ENCODE measurements at regions not wholly inside any gene's neighbourhood (a gene's known extent, or its start where the extent isn't known, plus 50 kb on each side); places are given as distances from the start of the nearest gene placed in this dataset.

- TF ChIP-seq ZBTB4 (CRISPR knock-in tag; IDR thresholded peaks at IDR 0.05) = no peak
- TF ChIP-seq IKZF1 (conservative IDR thresholded peaks at IDR 0.05) = no peak
- no peak for TF ChIP-seq PKNOX1 (IDR thresholded peaks at IDR 0.05)
- no peak for TF ChIP-seq SMC3 (IDR thresholded peaks at IDR 0.05; ENCODE audit: borderline replicate concordance, low read length)
- no peak for TF ChIP-seq PAX5 (IDR thresholded peaks at IDR 0.05; ENCODE audit: borderline replicate concordance, low read depth, low read length)
- TF ChIP-seq ZNF24 (IDR thresholded peaks at IDR 0.05) = no peak
- no peak for TF ChIP-seq POLR2AphosphoS5 (IDR thresholded peaks at IDR 0.05; ENCODE audit: low read length)
- no peak for TF ChIP-seq BHLHE40 (IDR thresholded peaks at IDR 0.05; ENCODE audit: borderline replicate concordance in 1 of 2, low read depth in 2 of 2, low read length in 1 of 2)
- TF ChIP-seq ATF3 (IDR thresholded peaks at IDR 0.05; ENCODE audit: borderline replicate concordance, extremely low read depth, low read depth, low read length) = no peak
- TF ChIP-seq MEF2A (IDR thresholded peaks at IDR 0.05; ENCODE audit: insufficient read depth, low read depth, low read length) = no peak
- no peak for TF ChIP-seq BCL3 (IDR thresholded peaks at IDR 0.05; ENCODE audit: borderline replicate concordance, insufficient read depth, low read depth, low read length, poor library complexity, severe bottlenecking)
- TF ChIP-seq HCFC1 (IDR thresholded peaks at IDR 0.05; ENCODE audit: low read length) = no peak
- TF ChIP-seq SREBF2 (IDR thresholded peaks at IDR 0.05; ENCODE audit: low read length) = no peak
- TF ChIP-seq CHD4 (IDR thresholded peaks at IDR 0.05) = no peak
These were observed 62.5 kb upstream of the BARHL2 start (continued) for GRCh38 chr1:90779573-90779972.
